BE2C (cell line): ENCODE measurements at regions not wholly inside any gene's neighbourhood (a gene's known extent, or its start where the extent isn't known, plus 50 kb on each side); places are given as distances from the start of the nearest gene placed in this dataset.

ENCODE experiments used
- DNase-seq: peaks from one replicate; pipeline ENCODE4 v3.0.0-alpha.2; 2020
- H3K27me3 ChIP-seq: fragments of 250-450 bp; sonication (Bioruptor Pico); 2 replicates; pipeline ENCODE4 v1.5.1; 2020; ENCODE audit warnings: mild to moderate bottlenecking
- H3K36me3 ChIP-seq: fragments of 250-450 bp; sonication (Bioruptor Pico); 2 replicates; pipeline ENCODE4 v1.5.1; 2020; ENCODE audit warnings: mild to moderate bottlenecking
- H3K4me1 ChIP-seq: fragments of 250-450 bp; sonication (Bioruptor Pico); 2 replicates; pipeline ENCODE4 v1.5.1; 2020
- H3K4me3 ChIP-seq: 2 replicates; pipeline ENCODE4 v1.5.1; 2011; ENCODE audit warnings: low read depth, low read length
- H3K9me3 ChIP-seq: fragments of 250-450 bp; sonication (Bioruptor Pico); 2 replicates; pipeline ENCODE4 v1.5.1; 2020
- CTCF ChIP-seq: IDR thresholded peaks from 2 replicates; pipeline ENCODE4 v1.5.1; 2012; ENCODE audit warnings: mild to moderate bottlenecking, low read depth, low read length

GRCh38 chr21:35397781-35398180 lies 348.7 kb upstream of the RUNX1 start:
- Histone ChIP-seq H3K36me3 (no peaks in the 10 kb centered on the region), H3K4me3 (no peak overlapping the region), H3K9me3 (peaks cover 3% of the 10 kb centered on the region; the same call in 1 of the 2 replicates), H3K27me3 (no peaks in the 10 kb centered on the region; the same call in 1 of the 2 replicates), H3K4me1 (no peaks in the 10 kb centered on the region)
- no peak for DNase-seq
- no peak for TF ChIP-seq CTCF

- Histone ChIP-seq H3K4me3 (no peak overlapping the region), H3K27me3 (no peaks in the 10 kb centered on the region; the same call in 1 of the 2 replicates), H3K9me3 (peaks cover 3% of the 10 kb centered on the region; the same call in 1 of the 2 replicates), H3K4me1 (no peaks in the 10 kb centered on the region), H3K36me3 (no peaks in the 10 kb centered on the region)
- TF ChIP-seq CTCF = no peak
- DNase-seq = no peak
Observed at GRCh38 chr21:35396655-35397054, 347.6 kb upstream of the RUNX1 start.

GRCh38 chr21:35395728-35396127 lies 346.6 kb upstream of the RUNX1 start:
- Histone ChIP-seq H3K9me3 (no peaks in the 10 kb centered on the region), H3K4me1 (no peaks in the 10 kb centered on the region), H3K4me3 (no peak overlapping the region), H3K27me3 (no peaks in the 10 kb centered on the region), H3K36me3 (no peaks in the 10 kb centered on the region)
- TF ChIP-seq CTCF = no peak
- no peak for DNase-seq

- DNase-seq = no peak
- Histone ChIP-seq H3K4me3 (no peak overlapping the region), H3K4me1 (no peaks in the 10 kb centered on the region), H3K9me3 (no peaks in the 10 kb centered on the region), H3K36me3 (no peaks in the 10 kb centered on the region), H3K27me3 (no peaks in the 10 kb centered on the region)
- no peak for TF ChIP-seq CTCF
Observed at GRCh38 chr21:35394634-35395369, 345.7 kb upstream of the RUNX1 start.

- no peaks in the 10 kb centered on the region for H3K9me3 ChIP-seq
- H3K36me3 ChIP-seq = no peaks in the 10 kb centered on the region
- no peak for TF ChIP-seq CTCF
- H3K4me3 ChIP-seq = no peak overlapping the region
- H3K4me1 ChIP-seq = no peaks in the 10 kb centered on the region
- no peaks in the 10 kb centered on the region for H3K27me3 ChIP-seq
- DNase-seq = no peak
Observed at GRCh38 chr21:35394049-35394448, 344.9 kb upstream of the RUNX1 start.

GRCh38 chr21:35390013-35390776 lies 341.1 kb upstream of the RUNX1 start:
- H3K36me3 ChIP-seq = no peaks in the 10 kb centered on the region
- H3K9me3 ChIP-seq = no peaks in the 10 kb centered on the region
- H3K27me3 ChIP-seq = no peaks in the 10 kb centered on the region
- no peak for TF ChIP-seq CTCF
- H3K4me1 ChIP-seq = no peaks in the 10 kb centered on the region
- no peak for DNase-seq
- H3K4me3 ChIP-seq = no peak overlapping the region
